Stimulated activated CD8-positive, alpha-beta memory T cell treated with anti-CD3 and anti-CD28 coated beads, Interleukin-12 subunit alpha, Interleukin-12 subunit beta, amount 100 ng/mL, for 1 hour (primary cell): ENCODE measurements at regions not wholly inside any gene's neighbourhood (a gene's known extent, or its start where the extent isn't known, plus 50 kb on each side); places are given as distances from the start of the nearest gene placed in this dataset.
"Not testable (repeated sequence)": the region's sequence is repeated elsewhere in the genome, so short reads cannot be mapped to it uniquely, and the experiment has no call there.

Source experiments
- DNase-seq: peaks from one replicate; pipeline ENCODE4 v3.0.0-alpha.2; 2020; ENCODE audit warnings: low read depth

DNA sequence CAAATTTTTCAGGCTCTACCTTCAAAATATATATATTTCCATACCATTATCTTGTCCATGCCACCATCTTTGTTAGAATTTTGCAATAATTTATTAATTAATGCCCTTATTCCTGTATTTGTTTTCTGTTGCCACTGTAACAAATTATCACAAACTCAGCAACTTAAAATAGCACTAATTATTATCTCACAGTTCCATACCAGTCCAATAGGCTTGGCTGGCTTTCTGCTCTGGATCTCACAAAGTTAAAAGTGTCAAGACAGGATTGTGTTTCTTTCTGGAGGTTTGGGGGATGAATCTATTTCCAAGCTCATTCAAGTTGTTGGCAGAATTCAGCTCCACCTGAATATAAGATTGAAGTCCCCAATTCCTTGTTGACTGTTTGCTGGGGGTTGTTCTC is 58.6 kb upstream of the SLC38A4 start:
- no peak for DNase-seq

DNA sequence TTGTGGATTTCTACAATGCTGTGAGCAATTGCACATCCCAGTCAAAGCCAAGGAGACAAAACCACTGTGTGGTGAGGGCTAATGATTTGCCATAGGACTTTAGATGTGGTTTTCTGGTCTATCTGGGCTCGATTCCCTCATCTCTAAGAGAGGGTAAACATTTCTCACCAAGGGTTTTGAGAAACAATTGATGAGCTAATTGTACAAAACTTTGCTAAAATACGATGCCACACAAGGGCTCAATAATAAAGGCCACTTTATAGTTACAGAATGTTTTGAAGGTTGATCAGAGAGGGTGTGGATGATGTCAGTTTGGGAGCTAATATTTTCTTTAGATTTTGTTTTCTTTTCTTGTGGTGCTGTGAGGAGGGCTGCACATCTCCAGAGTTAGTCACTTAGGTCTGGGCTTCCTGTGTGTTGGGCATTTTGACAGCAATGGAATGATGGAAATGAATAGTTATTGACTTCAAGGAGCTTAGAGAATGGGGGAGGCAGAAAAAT is 60.8 kb upstream of the SLC38A4 start:
- DNase-seq = no peak

DNA sequence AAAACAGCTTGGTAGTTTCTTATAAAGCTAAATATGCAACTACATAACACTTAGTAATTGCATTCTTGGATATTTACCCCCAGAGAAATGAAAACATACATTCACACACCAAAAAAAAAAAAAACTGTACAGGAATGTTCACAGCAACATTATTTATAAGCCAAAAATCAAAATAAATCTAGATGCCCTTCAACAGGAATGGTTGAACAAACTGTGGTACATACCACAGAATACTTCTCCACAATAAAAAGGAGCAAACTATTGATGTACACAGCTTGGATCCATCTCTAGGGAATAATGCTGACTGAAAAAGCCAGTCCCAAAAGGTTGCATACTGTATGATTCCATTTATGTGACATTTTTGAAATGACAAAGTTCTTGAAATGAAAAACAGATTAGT is 62.1 kb upstream of the SLC38A4 start:
- no peak for DNase-seq

DNA sequence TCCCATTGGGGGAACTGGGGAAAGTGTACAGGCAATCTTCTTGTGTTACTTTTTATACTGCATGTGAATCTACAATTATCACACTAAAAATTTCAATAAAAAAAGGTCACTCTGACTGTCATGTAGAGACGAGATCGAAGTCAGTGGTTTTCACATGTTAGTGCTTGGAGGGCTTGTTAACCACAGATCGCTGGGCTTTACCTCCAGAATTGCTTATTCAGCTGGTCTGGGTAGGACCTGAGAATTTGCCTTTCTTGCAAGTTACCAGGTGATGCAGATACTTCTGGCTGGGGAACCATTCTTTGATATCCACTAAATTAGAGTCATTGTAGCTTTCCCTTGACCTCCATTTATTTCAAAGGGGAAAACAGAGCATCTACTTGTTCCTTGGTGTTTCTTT is 62.8 kb upstream of the SLC38A4 start:
- no peak for DNase-seq

DNA sequence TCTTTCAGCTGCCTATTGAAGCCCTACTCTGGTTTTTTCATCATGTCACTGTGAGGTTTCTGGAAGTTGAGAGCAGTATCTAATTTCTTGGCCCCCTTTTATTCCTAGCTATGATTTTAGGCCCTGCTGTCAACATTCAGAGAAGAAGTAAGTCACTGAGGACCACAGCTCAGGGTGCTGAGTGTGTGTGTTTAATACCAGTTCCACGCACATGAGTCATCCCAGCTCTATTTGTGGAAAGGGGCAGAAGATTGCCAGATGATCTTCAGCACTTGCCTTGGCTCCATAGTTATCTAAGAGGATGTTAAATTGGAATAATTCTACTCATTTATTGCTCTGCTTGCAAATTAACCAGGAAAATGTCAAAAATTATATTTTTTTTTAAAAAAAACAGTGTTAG is 65.5 kb upstream of the SLC38A4 start:
- DNase-seq = no peak

DNA sequence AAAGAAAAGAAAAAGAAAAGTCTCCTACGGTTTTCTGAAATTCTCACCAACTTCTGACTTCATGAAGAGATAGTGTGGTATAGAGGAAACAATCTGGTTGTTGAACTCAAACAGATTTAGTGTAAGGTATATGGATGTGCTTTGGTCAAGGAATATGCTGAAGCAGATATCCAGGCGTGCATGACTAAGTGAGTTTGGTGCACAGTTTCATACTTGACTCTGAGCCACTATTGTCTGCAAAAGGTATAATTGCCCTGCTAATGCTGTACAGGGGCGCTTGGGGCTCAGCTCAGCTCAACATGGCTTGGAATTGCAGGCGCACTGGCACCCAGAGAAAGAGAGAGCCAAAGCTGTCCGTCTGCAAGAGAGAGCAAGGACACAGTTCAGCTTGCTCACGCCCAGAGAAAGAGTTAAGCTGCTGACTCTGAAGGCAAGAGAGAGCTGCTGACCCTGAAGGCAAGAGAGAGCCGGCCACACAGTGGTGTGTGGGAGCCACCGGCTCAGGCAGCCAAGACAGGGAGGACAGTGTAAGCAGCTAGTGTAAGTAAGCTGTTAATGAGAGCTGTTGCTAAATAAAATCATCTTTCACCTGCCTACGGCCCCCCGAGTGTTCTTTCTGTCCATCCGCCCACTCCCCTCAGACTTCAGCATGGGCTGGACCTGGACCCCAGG is 66.4 kb upstream of the SLC38A4 start:
- DNase-seq = no peak

DNA sequence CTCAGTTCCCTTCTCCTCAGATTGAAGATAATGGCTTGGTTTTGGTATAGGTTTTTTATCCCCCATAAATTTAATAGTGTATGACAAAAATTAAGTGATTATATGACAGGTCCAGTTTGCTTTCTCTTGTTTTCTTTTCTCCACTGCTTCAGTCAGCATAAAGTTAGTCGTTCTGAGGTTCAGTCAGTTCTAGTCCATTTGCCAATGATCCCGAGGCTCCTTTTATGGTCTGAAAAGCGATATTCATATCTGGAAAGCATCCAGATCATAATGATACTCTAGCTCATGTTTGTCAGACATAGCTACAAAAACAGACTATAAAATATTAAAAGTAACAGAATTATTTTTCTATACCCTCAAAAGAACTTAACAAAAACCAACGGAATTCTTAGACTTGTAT is 67.1 kb upstream of the SLC38A4 start:
- no peak for DNase-seq

DNA sequence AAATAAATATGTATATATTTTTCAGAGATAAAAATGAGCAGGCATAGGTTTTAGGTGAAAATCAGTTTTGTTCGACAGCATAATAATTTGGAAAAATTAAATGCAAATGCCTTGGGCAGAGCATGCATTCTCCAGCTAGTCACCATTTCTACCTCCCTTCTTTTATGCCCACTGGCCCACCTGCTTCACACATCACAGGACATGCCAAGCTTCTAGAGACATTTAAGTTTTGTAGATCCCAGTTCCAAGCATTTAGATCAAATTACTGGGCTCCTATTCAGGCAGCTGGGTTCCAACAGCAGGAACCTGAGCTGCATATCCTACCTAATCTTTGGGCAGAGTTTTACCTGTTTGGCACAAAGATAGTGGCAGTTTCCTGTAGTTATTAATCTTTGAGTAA is 67.6 kb upstream of the SLC38A4 start:
- DNase-seq = no peak

DNA sequence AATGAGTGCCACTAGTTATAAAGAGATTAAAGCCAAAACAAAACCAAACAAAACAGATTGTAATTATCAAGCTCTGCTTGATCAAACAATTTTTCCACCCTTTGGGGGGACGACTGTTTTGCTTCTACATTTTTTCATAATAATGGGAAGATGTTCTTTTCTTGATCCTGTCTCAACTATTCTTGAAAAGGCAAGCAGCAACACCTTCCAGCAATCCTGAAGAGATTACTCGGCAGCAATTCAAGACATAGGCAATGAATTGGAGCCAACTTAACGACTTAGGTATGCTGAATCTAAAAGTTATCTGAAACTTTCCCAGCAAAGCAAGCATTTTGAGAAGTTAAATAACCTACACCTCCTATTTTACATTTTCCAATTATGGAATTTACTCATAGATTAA is 69.9 kb upstream of the SLC38A4 start:
- DNase-seq = no peak

DNA sequence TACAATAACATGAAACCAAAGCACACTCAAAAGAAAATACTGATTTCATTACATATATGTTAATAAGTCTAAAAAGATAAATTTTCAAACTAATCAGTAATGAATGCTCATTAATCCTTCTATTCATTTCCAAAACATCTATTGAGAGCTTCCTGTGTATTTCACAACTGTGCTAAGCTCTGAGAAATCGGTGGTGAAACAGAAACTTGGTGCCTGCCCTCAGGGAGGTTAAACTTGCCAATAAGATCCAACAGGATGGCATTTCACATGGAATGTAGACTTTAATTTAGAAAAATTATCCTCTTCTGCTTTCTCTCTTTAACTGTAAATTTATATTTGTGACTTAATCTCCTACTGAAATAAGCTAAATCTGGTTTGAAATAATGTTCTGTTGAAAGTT is 70.9 kb upstream of the SLC38A4 start:
- no peak for DNase-seq

DNA sequence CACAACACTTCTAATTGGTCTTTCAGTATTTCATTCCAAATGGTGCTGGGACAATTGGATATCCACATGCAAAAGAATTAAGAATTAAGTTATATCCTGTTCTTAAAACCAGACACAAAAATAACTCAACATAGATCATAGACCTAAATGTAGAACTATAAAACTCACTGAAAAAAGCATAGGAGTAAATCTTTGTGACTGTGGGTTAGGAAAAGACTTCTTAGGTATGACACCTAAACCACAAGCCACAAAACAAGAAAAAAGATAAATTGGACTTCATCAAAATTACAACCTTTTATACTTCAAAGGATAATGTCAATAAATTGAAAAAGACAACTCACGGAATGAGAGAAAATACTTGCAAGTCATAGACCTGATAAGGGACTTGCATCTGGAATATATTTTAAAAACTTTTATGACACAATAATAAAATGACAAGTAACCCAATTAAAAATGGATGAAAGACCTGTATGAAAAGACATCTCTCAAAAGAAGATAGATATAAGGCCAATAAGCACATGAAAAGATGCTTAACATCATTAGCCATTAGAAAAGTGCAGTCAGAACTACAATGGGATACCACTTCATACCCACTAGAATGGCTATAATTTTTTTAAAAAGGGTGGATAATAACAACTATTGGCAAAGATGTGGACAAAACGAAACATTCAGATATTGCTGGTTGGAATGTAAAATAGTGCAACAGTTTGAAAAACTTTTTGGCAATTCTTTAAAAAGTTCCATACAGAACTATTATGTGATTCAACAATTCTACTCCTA is 72.5 kb upstream of the SLC38A4 start:
- no peak for DNase-seq

DNA sequence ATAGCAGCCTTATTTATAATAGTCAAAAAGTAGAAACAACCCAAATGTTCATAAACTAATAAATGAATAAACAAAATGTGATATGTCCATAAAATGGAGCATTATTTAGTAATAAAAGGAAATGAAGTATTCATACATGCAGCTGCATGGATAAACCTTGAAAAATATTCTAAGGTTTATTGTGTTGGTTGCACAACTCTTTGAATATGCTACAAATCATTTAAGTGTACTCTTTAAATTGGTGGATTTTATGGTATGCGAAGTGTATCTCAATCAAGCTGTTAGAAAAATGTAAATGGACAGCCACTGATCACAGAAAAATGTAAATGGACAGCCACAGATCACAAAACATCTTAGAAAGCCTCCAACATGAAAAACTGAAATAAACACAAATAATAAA is 73.2 kb upstream of the SLC38A4 start:
- DNase-seq = no peak

DNA sequence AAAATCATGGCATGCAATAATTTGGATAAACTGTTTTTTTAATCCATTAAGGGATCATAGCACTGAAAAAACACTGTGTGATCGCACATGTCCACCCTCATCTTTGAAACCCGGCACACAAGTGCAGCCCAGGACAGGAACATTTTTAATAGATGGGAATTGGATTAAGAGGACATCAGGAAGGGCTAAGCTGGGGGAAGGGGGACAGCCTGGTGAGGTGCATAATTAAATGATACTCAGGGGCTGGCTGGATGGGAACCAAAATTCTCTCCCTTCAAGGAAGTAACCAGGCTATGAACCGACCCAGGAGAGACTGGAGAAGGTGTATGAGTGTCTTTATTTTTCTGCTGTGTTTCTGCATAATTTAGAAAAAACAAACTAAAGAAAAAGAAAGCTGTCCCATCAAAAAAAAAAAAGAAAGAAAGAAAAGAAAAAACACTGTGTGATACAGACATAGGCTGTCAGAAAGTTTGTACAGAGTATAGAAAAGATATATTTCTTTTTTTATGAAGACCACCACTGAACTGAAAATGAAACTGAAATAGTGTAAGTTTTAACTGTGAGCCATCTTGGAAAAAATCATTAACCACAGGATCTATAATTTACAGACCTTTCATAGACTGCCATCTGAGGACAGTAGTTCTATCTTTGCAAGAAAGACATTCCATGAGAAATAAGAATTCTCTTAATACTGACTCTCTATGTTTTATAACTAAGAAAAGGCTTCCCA is 75.1 kb upstream of the SLC38A4 start:
- DNase-seq = no peak

DNA sequence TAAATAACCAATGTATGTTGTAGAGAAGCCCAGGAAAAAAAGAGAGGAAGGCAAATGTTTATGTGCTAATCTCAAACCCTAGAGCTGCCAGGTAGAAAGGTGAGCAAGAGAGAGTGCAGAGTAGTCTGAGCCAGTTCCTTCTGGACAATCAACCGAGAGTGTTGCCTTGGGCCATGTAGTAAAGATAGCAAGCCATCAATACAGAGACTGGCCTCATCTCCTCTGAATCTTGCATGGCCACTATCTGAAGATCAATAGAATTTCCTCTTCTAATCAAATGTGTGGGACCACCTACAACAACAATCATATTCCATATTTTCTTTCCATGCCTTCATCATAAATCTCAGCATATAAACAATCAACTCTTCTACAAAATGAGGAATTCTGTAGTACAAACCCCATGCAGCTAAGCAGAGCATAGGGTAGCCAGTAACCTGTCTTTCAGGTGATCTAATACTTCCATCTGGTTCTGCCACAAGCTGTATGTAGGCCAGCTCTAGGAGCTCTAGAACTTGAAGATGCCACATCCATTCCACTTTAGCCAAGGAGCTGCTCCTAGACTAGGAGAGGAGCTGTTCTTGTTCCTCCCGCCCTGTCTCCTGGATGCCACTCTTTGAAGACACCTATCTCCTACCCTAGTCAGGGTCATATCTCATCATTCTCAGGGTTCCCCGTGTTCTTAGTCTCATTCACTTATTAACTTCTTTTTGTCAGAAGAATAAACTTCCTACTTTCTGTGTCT is 75.8 kb upstream of the SLC38A4 start:
- no peak for DNase-seq

DNA sequence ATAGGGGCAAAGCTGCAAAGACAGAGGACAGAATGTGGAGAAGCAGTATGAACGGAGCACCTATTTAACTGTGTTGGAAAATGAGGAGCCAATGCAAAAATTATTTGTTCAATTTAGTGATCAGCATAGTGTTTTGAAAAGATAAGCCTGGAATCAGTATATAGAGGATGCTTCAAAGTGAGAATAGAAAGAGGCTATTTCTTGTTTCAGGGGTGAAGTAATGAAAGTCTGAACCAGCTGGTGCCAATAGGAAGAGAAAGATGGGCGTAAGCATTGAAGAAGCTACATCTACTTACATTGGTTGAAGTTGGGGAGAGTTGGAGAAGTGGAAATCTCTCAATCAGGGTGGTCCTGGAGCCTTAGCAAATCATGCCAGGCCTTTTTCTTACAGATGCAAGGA is 77.3 kb upstream of the SLC38A4 start:
- DNase-seq = no peak

DNA sequence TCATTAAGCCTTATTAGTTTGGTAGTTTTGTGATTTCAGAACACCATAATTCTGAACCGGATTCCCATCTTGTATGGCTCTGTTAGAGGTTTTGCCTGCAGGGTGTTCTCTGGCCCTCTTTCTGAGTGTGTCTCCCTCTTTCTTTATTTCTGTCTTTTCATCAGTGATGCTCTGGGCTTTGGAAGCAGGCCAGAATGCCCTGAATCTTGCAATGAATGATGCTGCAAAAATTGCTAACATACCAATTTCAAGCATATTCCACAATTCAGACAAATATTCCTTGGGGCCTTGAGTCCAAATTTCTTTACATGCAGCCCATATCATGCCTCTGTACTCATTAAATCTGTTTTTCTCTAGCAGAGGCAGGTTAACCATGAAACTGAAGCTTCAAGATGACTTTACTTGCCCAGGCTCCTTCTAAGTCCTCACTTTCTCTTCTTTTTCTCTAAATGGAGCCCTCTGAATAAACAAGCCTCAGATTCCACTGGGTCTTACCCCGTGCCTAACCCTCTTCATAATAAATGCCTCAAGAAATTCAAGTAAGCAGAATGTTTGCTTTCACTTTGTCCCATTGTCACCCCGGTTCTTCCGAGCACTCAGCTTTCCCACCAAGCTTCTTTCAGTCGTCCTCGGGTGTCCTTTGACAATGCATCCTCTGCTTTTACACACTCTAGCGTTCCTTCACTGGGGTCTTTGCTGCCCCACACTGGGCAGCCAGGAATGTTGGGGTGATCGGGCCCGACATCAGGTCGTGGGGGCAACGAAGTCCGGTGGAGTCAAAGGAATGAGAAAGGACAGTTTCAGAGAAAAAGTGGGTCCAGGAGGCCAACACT is 78.8 kb upstream of the SLC38A4 start:
- no peak for DNase-seq

DNA sequence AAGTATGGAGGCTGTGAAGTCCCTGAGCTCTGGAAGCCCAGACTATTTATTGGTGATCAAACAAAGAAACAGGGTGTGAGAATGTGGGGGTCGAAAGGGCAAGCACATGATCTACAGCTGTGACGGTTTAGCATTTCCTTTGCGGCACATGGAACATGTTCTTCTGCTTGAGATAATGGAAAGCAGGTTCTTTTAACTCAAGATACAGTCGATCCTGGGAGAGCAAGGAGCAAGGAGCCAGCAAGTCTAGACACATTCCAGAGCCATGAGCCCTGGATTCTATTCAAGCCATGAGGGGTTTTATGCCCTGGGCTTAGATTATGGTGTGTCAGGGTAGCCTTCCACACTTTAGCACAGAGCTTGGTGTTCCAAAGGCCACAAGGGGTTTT is 79.4 kb upstream of the SLC38A4 start:
- not testable (repeated sequence) for DNase-seq

DNA sequence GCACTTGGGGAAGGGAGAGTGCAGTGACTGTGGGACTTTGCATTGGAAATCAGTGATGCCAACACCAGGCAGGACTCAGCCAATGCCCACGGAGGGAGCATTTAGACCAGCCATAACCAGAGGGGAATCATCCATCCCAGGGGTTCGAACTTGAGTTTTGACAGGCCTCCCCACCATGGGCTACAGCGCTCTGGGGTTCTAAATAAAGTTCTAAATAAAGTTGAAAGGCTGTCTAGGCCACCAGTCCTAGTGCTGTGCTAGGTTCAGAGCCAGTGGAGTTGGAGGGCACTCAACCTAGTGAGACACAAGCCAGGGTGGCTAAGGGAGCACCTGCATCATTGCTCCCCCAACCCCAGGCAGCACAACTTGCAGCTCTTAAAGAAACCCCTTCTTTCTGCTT is 82.0 kb upstream of the SLC38A4 start:
- no peak for DNase-seq

DNA sequence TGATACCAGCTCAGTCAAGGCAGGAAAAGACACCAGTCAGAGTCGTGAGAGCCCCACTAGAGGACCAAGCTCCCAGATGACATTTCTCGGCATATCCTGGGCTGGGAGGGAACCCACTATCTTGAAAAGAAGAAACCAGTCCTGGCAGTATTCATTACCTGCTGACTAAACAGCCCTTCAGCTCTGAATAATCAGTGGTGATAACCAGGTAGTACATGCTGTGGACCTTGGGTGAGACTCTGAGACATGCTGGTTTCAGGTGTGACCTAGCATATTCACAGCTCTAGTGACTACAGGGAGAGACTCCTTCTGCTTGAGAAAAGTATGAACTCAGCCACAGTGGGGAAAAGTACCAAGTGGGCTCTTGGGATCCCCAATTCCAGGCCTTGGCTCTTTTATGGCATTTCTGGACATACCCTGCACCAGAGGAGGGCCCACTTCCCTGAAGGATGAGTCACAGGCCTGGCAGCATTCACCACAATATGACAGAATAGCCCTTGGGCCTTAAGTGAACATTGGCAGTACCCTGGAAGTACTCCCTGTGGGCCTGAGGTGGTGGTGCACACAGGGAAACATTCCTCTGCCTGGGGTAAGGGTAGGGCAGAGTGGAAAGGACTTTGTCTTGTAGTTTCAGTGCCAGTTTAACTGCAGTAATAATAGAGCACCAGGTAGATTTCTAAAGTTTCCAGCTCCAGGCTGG is 82.6 kb upstream of the SLC38A4 start:
- no peak for DNase-seq

DNA sequence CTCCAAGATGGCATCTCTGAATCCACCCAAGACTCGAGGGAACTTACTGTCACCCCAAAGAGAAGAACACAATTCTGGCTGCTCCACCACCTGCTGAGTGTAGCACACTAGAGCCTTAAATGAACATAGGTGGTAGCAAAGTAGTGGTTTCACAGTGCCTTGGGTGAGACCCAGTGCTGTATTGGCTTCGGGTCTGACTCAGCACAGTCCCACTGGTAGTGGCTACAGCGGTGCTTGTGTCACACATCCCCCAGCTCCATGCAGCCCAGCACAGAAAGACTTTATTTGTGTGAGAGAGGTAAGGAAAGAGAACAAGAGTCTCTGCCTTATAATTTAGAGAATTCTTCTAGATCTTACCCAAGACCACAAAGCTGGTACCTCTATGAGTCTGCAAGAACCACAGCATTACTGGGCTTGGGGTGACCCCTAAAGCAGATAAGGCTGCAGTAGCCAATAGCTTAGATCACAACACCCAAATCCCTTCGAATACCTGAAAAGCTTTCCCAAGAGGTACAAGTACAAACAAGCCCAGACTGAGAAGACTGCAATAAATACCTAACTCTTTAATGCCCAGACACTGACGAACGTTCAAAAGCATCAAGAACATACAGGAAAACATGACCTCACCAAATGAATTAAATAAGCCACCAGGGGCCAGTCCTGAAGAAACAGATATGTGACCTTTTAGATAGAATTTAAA is 83.3 kb upstream of the SLC38A4 start:
- no peak for DNase-seq
